ENCODE measurements at regions not wholly inside any gene's neighbourhood (a gene's known extent, or its start where the extent isn't known, plus 50 kb on each side); places are given as distances from the start of the nearest gene placed in this dataset.

GRCh38 chr5:50962934-50963872 lies 296.8 kb downstream of the PARP8 start (continued):
- TF ChIP-seq EZH2 (IDR thresholded peaks at IDR 0.05; ENCODE audit: low read depth, unreplicated experiment) (peak; percentile 61), ETS1 (IDR thresholded peaks at IDR 0.05) (no peak), ZNF331 (CRISPR knock-in tag; IDR thresholded peaks at IDR 0.05; ENCODE audit: low read depth) (no peak), ZNF114 (CRISPR knock-in tag; IDR thresholded peaks at IDR 0.05) (no peak)
- TF ChIP-seq, protein P1, sequence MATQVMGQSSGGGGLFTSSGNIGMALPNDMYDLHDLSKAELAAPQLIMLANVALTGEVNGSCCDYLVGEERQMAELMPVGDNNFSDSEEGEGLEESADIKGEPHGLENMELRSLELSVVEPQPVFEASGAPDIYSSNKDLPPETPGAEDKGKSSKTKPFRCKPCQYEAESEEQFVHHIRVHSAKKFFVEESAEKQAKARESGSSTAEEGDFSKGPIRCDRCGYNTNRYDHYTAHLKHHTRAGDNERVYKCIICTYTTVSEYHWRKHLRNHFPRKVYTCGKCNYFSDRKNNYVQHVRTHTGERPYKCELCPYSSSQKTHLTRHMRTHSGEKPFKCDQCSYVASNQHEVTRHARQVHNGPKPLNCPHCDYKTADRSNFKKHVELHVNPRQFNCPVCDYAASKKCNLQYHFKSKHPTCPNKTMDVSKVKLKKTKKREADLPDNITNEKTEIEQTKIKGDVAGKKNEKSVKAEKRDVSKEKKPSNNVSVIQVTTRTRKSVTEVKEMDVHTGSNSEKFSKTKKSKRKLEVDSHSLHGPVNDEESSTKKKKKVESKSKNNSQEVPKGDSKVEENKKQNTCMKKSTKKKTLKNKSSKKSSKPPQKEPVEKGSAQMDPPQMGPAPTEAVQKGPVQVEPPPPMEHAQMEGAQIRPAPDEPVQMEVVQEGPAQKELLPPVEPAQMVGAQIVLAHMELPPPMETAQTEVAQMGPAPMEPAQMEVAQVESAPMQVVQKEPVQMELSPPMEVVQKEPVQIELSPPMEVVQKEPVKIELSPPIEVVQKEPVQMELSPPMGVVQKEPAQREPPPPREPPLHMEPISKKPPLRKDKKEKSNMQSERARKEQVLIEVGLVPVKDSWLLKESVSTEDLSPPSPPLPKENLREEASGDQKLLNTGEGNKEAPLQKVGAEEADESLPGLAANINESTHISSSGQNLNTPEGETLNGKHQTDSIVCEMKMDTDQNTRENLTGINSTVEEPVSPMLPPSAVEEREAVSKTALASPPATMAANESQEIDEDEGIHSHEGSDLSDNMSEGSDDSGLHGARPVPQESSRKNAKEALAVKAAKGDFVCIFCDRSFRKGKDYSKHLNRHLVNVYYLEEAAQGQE (IDR thresholded peaks at IDR 0.05; ENCODE audit: unreplicated experiment) = no peak

GRCh38 chr5:50963971-50964745 lies 297.7 kb downstream of the PARP8 start:
- ATAC-seq (peak; percentile 13), DNase-seq (ENCODE audit: low spot score) (peak; percentile 26)
- Mint-ChIP-seq H3K9me3 (no peaks in the 10 kb centered on the region), H3K27ac (no peak overlapping the region), H3K36me3 (ENCODE audit: low read depth) (no peaks in the 10 kb centered on the region; the same call in 2 of the 3 replicates), H3K27me3 (ENCODE audit: insufficient read depth, low read depth, poor library complexity) (peaks cover 64% of the 10 kb centered on the region), H3K4me3 (peak overlapping the region; percentile 74), H3K4me1 (peaks cover 48% of the 10 kb centered on the region)
- Histone ChIP-seq H3K4me1 (ENCODE audit: insufficient read depth) (peaks cover 54% of the 10 kb centered on the region), H3K4me2 (peak overlapping the region; percentile 96), H3K4me3 (peak overlapping the region; percentile 76), H3K9me2 (ENCODE audit: insufficient read depth) (no peaks in the 10 kb centered on the region), H3F3A (replicated peaks; ENCODE audit: low read depth) (peaks cover 18% of the 10 kb centered on the region; the same call in 1 of the 2 replicates), H3K36me3 (ENCODE audit: insufficient read depth) (no peaks in the 10 kb centered on the region), H3K27me3 (ENCODE audit: insufficient read depth) (peaks cover 66% of the 10 kb centered on the region), H3K79me2 (replicated peaks; ENCODE audit: insufficient read depth) (no peaks in the 10 kb centered on the region), H4K20me1 (replicated peaks; ENCODE audit: insufficient read depth) (peaks cover 16% of the 10 kb centered on the region), H2AFZ (no peak overlapping the region), H3K27ac (ENCODE audit: low read depth) (no peak overlapping the region)
- peak; percentile 77 for TF ChIP-seq EZH2 (IDR thresholded peaks at IDR 0.05; ENCODE audit: low read depth, unreplicated experiment)
- TF ChIP-seq CTCF (conservative IDR thresholded peaks at IDR 0.05; ENCODE audit: low read depth in 2 of 2) = no peak

All from GM23338 (cell line).